K562 (cell line): ENCODE measurements at regions not wholly inside any gene's neighbourhood (a gene's known extent, or its start where the extent isn't known, plus 50 kb on each side); places are given as distances from the start of the nearest gene placed in this dataset.

ENCODE experiments used
- ASH1L ChIP-seq: fragments of 450-650 bp; IDR thresholded peaks from 2 replicates; pipeline ENCODE4 v1.6.1; 2018; ENCODE audit warnings: borderline replicate concordance, mild to moderate bottlenecking, low read depth; ENCODE audit not compliant: partially characterized antibody
- BCLAF1 ChIP-seq, 2 experiments: fragments of 450-650 bp in 1 of 2; IDR thresholded peaks; 2 replicates each; pipeline ENCODE4 v1.6.1; 2011 to 2017; ENCODE audit warnings: low read depth in 2 of 2, antibody characterized with exemption in 1 of 2, borderline replicate concordance in 1 of 2, low read length in 1 of 2, mild to moderate bottlenecking in 1 of 2, mixed read lengths in 1 of 2; ENCODE audit not compliant: control insufficient read depth in 1 of 2
- SMC3 ChIP-seq: conservative IDR thresholded peaks from 2 replicates; pipeline ENCODE4 v1.6.1; 2011; ENCODE audit warnings: low read depth, low read length, improper control_type of control experiment; ENCODE audit not compliant: insufficient read depth
- SOX6 ChIP-seq: fragments of 450-650 bp; IDR thresholded peaks from 2 replicates; pipeline ENCODE4 v1.6.1; 2014; ENCODE audit warnings: mild to moderate bottlenecking
- TAF15 ChIP-seq: fragments of 200-400 bp; formaldehyde crosslinking; IDR thresholded peaks from 2 replicates; pipeline ENCODE4 v1.6.1; 2017; ENCODE audit warnings: mild to moderate bottlenecking, low read depth, low read length, moderate library complexity
- ZBTB9 ChIP-seq: fragments of 450-650 bp; formaldehyde crosslinking; IDR thresholded peaks from 2 replicates; pipeline ENCODE4 v1.4.0; 2020; ENCODE audit warnings: mild to moderate bottlenecking, moderate library complexity
- ZNF253 ChIP-seq: fragments of 250-450 bp; sonication (Bioruptor Pico); conservative IDR thresholded peaks from 2 replicates; pipeline ENCODE4 v1.6.1; 2021; ENCODE audit warnings: mild to moderate bottlenecking
- ZNF280A ChIP-seq: fragments of 450-650 bp; IDR thresholded peaks from 2 replicates; pipeline ENCODE4 v1.6.1; 2018; ENCODE audit warnings: mild to moderate bottlenecking, low read depth; ENCODE audit not compliant: partially characterized antibody
- TF ChIP-seq, protein P1 (sequence below): fragments of 450-650 bp; IDR thresholded peaks from 2 replicates; pipeline ENCODE4 v1.6.1; 2016
- TF ChIP-seq, protein P2 (sequence below): fragments of 450-650 bp; IDR thresholded peaks from 2 replicates; pipeline ENCODE4 v1.7.1; 2018; ENCODE audit warnings: mild to moderate bottlenecking, low read depth; ENCODE audit not compliant: partially characterized antibody
- TF ChIP-seq, protein P3 (sequence below): fragments of 450-650 bp; formaldehyde crosslinking; conservative IDR thresholded peaks from 2 replicates; pipeline ENCODE4 v1.4.0; 2022; ENCODE audit warnings: mild to moderate bottlenecking, missing genetic modification characterization
- TF ChIP-seq, protein P4 (sequence below): fragments of 200-800 bp; sonication (Bioruptor generic); IDR thresholded peaks from 2 replicates; pipeline ENCODE4 v1.6.1; 2017; ENCODE audit warnings: missing genetic modification characterization, missing compliant biosample characterization

- no peak for TF ChIP-seq BCLAF1 (IDR thresholded peaks at IDR 0.05; ENCODE audit: borderline replicate concordance in 1 of 2, control insufficient read depth in 1 of 2, low read depth in 2 of 2, low read length in 1 of 2)
- TF ChIP-seq TAF15: no peak
- no peak for TF ChIP-seq ZBTB9 (CRISPR knock-in tag)
- no peak for TF ChIP-seq ZNF253
- no peak for TF ChIP-seq ZNF280A
- TF ChIP-seq ASH1L: peak; percentile 13
- TF ChIP-seq, protein P1, sequence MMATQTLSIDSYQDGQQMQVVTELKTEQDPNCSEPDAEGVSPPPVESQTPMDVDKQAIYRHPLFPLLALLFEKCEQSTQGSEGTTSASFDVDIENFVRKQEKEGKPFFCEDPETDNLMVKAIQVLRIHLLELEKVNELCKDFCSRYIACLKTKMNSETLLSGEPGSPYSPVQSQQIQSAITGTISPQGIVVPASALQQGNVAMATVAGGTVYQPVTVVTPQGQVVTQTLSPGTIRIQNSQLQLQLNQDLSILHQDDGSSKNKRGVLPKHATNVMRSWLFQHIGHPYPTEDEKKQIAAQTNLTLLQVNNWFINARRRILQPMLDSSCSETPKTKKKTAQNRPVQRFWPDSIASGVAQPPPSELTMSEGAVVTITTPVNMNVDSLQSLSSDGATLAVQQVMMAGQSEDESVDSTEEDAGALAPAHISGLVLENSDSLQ: peak; percentile 59
- TF ChIP-seq, protein P2, sequence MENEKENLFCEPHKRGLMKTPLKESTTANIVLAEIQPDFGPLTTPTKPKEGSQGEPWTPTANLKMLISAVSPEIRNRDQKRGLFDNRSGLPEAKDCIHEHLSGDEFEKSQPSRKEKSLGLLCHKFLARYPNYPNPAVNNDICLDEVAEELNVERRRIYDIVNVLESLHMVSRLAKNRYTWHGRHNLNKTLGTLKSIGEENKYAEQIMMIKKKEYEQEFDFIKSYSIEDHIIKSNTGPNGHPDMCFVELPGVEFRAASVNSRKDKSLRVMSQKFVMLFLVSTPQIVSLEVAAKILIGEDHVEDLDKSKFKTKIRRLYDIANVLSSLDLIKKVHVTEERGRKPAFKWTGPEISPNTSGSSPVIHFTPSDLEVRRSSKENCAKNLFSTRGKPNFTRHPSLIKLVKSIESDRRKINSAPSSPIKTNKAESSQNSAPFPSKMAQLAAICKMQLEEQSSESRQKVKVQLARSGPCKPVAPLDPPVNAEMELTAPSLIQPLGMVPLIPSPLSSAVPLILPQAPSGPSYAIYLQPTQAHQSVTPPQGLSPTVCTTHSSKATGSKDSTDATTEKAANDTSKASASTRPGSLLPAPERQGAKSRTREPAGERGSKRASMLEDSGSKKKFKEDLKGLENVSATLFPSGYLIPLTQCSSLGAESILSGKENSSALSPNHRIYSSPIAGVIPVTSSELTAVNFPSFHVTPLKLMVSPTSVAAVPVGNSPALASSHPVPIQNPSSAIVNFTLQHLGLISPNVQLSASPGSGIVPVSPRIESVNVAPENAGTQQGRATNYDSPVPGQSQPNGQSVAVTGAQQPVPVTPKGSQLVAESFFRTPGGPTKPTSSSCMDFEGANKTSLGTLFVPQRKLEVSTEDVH: no peak
- peak; percentile 95 for TF ChIP-seq SOX6
- no peak for TF ChIP-seq SMC3
- TF ChIP-seq, protein P3, sequence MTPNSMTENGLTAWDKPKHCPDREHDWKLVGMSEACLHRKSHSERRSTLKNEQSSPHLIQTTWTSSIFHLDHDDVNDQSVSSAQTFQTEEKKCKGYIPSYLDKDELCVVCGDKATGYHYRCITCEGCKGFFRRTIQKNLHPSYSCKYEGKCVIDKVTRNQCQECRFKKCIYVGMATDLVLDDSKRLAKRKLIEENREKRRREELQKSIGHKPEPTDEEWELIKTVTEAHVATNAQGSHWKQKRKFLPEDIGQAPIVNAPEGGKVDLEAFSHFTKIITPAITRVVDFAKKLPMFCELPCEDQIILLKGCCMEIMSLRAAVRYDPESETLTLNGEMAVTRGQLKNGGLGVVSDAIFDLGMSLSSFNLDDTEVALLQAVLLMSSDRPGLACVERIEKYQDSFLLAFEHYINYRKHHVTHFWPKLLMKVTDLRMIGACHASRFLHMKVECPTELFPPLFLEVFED (CRISPR knock-in tag): no peak
- TF ChIP-seq, protein P4, sequence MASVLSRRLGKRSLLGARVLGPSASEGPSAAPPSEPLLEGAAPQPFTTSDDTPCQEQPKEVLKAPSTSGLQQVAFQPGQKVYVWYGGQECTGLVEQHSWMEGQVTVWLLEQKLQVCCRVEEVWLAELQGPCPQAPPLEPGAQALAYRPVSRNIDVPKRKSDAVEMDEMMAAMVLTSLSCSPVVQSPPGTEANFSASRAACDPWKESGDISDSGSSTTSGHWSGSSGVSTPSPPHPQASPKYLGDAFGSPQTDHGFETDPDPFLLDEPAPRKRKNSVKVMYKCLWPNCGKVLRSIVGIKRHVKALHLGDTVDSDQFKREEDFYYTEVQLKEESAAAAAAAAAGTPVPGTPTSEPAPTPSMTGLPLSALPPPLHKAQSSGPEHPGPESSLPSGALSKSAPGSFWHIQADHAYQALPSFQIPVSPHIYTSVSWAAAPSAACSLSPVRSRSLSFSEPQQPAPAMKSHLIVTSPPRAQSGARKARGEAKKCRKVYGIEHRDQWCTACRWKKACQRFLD: peak; percentile 92
Measured at GRCh38 chr9:107784235-107784958, 294.8 kb upstream of the KLF4 start (continued).
